ES-I3 (cell line): ENCODE measurements at regions not wholly inside any gene's neighbourhood (a gene's known extent, or its start where the extent isn't known, plus 50 kb on each side); places are given as distances from the start of the nearest gene placed in this dataset.
"Not testable (repeated sequence)": the region's sequence is repeated elsewhere in the genome, so short reads cannot be mapped to it uniquely, and the experiment has no call there.

ENCODE experiments used
- H3K36me3 ChIP-seq: 2 replicates; pipeline ENCODE4 v1.6.1; 2013; ENCODE audit warnings: mild to moderate bottlenecking, low read length, control low read depth, moderate library complexity; ENCODE audit not compliant: insufficient read depth
- H3K4me1 ChIP-seq: 2 replicates; pipeline ENCODE4 v1.6.1; 2013; ENCODE audit warnings: mild to moderate bottlenecking, control low read depth, low read length; ENCODE audit not compliant: insufficient read depth
- H3K9ac ChIP-seq: 2 replicates; pipeline ENCODE4 v1.6.1; 2013; ENCODE audit warnings: low read depth, mild to moderate bottlenecking, low read length, moderate library complexity
- H3K9me3 ChIP-seq: 2 replicates; pipeline ENCODE4 v1.6.1; 2013; ENCODE audit warnings: mild to moderate bottlenecking, low read length, moderate library complexity; ENCODE audit not compliant: control insufficient read depth, insufficient read depth

DNA sequence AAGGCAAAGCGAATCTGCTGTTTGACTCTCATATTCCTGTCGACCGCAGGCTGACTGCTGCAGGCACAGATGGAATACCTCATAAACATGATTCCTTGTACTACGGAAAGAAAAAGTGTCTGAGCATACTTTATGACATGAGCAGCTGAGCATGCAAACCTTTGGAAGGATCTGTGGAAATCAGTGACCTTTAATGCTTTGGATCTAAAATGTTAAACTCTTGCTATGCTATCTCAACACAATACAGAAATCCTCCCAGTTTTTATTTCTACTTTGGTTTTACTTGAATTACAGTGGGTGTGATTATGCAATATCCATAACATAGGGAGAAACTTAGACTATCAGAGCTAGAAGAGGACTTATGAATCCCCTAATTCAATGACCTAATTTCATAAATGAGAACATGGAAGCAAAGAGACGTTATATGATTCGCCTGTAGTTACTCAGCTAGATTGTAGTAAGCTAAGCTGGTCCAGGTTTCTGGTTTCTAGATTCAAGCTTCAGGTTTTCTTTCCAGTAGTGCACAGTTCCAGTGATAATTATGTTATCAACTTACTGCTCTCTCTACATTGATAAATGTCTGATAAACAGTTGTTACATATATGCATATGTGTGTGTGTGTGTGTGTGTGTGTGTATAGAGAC lies 127.6 kb upstream of the GBE1 start:
- Histone ChIP-seq H3K4me1 (peaks cover 7% of the 10 kb centered on the region), H3K9me3 (no peaks in the 10 kb centered on the region; the same call in 1 of the 2 replicates), H3K9ac (no peak overlapping the region), H3K36me3 (no peaks in the 10 kb centered on the region)

DNA sequence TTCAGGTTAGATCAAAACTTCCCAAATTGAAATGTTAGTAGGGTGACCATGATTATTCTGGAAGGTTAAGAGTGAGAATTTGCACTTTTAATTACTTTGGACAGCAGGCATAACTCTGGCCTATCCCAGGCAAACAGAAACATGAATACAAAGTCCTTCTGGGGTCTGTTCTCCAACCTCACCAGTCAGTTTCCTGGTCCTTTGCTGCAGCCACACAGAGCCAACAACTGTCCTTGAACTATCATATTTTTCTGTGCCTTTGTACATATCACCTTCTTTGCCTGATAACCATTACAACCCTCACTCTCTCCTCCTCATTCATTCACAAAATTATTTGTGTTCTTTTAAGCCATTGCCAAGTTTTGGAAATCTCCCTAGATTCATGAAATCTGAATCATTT lies 126.0 kb upstream of the GBE1 start:
- Histone ChIP-seq H3K4me1 (peaks cover 7% of the 10 kb centered on the region), H3K9ac (no peak overlapping the region), H3K9me3 (no peaks in the 10 kb centered on the region), H3K36me3 (no peaks in the 10 kb centered on the region)

DNA sequence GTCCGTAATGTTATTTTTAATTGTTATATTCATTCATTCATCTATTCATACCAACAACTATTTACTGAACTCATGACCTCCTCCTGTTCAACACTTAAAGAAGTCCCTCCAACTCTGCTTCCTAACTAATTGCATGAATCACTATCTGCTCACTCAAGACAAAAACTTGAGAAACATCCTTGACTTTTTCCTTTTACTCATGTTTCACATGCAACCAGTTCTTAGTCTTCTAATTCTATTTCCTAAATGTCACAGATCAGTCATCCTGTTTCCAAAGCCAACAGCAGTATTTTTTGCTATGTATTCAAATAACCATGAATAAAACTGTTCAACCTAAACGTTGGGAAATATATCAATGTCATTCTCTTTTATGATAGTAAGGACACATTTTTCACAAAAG lies 124.6 kb upstream of the GBE1 start:
- H3K9ac ChIP-seq = no peak overlapping the region
- H3K9me3 ChIP-seq = no peaks in the 10 kb centered on the region
- H3K36me3 ChIP-seq = no peaks in the 10 kb centered on the region
- peaks cover 4% of the 10 kb centered on the region for H3K4me1 ChIP-seq

DNA sequence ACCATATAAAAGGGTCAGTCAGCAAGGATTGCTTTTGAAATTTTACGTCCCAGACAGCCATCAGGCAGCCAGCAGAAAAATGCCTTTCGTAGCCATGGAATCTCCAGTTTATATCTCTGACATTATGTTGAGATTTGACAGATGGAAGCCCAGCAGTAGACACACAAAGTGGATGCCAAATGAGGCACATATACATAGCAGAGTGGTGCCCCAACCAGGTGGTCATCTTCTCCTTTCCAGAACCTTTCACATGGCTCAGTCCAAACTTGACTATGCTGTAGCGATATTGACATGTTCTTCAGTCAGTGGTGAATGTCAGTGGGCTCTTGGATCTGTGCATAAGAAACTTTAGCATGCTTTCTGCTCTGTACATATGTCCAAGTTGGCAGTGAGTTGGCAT lies 123.3 kb upstream of the GBE1 start:
- H3K9ac ChIP-seq = no peak overlapping the region
- H3K36me3 ChIP-seq = no peaks in the 10 kb centered on the region
- H3K9me3 ChIP-seq = no peaks in the 10 kb centered on the region
- no peaks in the 10 kb centered on the region for H3K4me1 ChIP-seq

DNA sequence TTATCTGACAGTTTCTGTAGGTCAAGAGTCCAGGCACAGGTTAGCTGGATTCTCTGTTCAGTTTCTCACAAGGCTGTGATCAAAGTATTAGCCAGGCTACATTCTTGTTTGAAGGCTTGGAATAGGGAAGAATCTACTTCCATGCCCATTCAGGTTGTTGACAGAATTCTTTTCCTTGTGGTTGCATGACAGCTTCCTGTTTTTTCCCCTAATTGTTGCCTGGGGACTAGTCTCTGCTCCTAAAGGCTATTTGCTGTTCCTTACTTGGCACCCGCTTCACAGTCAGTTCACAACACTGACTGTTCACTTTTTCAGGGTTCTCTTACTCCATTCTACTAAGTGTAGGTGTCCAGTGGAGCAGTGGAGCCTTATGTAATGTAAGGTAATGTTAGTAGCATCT lies 115.4 kb upstream of the GBE1 start:
- H3K36me3 ChIP-seq = no peaks in the 10 kb centered on the region
- no peak overlapping the region for H3K9ac ChIP-seq
- no peaks in the 10 kb centered on the region for H3K4me1 ChIP-seq
- H3K9me3 ChIP-seq = peaks cover 11% of the 10 kb centered on the region

DNA sequence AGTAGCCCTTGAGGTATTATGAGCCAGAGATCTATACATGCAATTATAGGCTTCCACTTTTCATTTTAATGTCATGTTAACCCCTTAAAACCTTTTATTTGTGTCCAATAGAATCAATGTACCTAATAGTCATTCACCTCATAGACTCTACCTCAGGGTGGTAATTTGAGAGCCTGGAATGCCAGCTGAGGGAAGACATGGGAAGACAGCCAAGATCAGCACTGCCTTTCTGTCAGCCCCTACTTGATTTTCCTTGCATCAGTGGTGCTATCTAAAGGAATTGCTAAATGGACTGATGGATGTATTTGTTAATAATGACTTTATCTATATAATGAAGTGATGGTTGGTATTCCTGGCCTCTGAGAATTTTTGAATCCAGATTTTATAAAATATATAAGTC lies 113.3 kb upstream of the GBE1 start:
- peaks cover 11% of the 10 kb centered on the region for H3K9me3 ChIP-seq
- H3K9ac ChIP-seq = no peak overlapping the region
- no peaks in the 10 kb centered on the region for H3K4me1 ChIP-seq
- H3K36me3 ChIP-seq = no peaks in the 10 kb centered on the region

DNA sequence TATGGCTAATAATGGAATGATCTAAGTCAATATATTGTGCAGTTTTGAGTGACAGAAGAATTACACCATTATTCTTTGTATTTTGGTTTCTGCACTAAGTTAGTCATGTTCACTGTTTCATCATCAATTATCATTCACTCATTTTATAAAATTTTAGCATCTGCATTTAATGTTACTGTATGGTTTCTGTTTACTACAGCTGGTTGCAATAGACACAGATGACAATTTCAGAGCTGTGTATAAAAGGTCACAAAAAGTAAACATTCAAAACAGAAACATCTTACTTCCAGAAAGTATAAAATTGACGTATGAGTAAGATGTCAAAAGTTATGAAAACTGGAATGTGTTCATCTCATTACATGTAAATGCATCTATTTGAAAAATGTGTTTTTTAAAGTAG lies 111.1 kb upstream of the GBE1 start:
- Histone ChIP-seq H3K36me3 (no peaks in the 10 kb centered on the region), H3K9ac (no peak overlapping the region), H3K9me3 (peaks cover 5% of the 10 kb centered on the region)

DNA sequence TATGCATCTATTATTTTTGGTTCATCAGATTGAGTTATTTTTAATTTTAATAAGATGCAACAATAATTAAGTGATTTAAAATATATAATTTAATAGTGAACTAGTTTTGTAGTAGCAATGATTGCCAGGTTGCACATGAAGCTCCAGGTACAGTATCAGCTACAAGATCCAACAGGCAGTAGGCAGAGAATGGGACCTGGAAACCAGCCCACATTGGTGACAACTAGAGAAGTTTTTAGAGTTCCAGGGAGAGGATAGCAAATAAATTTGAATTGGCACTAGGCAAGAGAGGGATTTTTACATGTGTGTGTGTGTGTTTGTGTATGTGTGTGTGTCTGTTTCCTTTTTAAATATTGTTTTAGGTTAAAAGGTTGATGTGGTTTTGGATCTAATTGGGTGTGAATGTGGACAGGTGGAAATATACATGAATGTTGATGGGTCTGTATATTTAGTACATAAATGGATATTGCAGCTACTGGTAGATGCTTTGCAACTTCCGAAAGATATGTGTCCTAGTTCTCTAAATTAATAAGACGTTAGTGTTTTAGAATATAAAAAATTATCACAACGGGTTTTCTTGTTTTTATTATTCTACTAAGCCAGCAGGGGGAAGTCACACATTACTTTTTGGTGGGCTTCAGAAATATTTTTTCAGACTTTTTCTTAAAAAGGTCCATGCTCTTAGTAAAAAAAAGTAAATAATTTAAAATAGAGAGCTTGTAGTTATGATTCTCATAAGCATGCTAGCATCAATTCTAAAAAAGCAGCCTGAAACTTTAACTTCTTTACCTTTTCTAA lies 110.1 kb upstream of the GBE1 start:
- Histone ChIP-seq H3K9me3 (peaks cover 3% of the 10 kb centered on the region; the same call in 1 of the 2 replicates), H3K36me3 (no peaks in the 10 kb centered on the region), H3K4me1 (no peaks in the 10 kb centered on the region), H3K9ac (no peak overlapping the region)

More for the DNA sequence above, 111.1 kb upstream of the GBE1 start:
- H3K4me1 ChIP-seq = no peaks in the 10 kb centered on the region

DNA sequence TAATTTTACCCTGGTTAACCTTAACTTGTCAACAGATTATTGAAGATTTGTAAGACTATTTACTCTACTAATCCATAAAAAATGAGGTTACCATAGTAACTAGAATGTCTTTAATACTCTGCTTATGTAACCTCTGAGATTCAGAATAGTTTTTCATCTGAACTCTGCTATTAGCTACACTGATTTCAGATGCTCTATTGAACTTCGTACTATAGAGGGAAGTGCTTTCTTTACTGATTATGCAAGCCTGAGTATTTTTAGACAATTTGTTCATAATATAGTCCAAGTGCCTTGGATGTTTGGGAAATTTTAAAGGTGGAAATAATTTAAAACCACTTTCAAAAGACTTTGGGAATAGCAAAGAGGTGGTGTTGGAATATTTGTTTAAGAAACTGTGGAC lies 107.9 kb upstream of the GBE1 start:
- Histone ChIP-seq H3K36me3 (no peaks in the 10 kb centered on the region), H3K9ac (no peak overlapping the region), H3K9me3 (no peaks in the 10 kb centered on the region), H3K4me1 (no peaks in the 10 kb centered on the region)

DNA sequence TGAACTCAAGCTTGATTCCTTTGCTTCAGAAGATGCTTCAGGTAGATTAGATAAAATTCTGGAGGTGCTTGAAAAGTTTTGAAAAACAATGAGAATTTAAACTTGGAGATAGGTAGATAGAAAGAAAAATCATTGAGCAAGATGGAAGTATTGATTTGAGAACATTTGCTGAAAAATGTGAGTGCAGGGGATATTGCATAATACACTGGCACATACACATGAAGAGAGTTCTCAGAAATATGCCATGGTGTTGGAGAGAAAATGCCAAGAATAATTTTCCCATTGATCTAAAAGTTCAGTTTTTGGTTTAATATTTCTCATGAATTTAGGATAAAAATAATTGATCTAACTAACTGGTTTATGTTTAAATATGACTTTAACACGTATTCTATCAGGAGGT lies 107.2 kb upstream of the GBE1 start:
- H3K4me1 ChIP-seq = no peaks in the 10 kb centered on the region; the same call in 1 of the 2 replicates
- H3K36me3 ChIP-seq = no peaks in the 10 kb centered on the region
- H3K9me3 ChIP-seq = no peaks in the 10 kb centered on the region

DNA sequence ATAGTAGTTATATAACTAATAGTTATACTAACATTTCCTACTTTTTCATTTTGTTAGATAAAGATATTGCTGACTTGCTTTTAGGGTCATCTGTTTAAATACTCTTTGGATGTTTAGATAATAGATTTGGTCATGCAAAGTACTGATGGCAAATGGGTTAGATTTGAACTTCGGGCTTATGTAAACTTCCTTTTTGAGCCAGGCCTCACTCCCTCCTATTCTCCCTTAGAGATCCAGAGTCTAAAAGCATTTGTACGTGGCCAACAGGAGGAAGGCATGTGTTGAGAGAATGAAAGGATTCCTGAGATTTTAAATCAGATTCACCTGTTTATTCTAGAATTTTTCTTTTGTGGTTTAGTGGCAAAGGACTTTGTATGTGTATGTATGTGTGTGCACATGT lies 106.4 kb upstream of the GBE1 start:
- Histone ChIP-seq H3K36me3 (no peaks in the 10 kb centered on the region), H3K9me3 (no peaks in the 10 kb centered on the region), H3K4me1 (no peaks in the 10 kb centered on the region; the same call in 1 of the 2 replicates), H3K9ac (no peak overlapping the region)

More for the DNA sequence above, 107.2 kb upstream of the GBE1 start:
- H3K9ac ChIP-seq = no peak overlapping the region

DNA sequence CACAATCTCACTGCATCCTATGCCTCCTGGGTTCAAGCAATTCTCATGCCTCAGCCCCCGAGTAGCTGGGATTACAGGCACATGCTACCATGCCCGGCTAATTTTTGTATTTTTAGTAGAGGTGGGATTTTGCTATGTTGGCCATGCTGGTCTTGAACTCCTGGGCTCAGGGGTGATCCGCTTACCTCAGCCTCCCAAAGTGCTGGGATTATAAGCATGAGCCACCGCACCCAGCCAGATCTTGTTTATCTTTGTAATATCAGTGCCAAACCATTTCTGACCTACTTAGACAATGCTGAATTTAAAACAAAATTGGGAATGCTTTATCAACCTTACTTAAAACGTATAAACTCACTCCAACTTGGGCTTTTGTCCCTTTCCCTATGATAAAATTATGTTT lies 103.7 kb upstream of the GBE1 start:
- not testable (repeated sequence) for H3K4me1 ChIP-seq, H3K9ac ChIP-seq, H3K36me3 ChIP-seq, H3K9me3 ChIP-seq

DNA sequence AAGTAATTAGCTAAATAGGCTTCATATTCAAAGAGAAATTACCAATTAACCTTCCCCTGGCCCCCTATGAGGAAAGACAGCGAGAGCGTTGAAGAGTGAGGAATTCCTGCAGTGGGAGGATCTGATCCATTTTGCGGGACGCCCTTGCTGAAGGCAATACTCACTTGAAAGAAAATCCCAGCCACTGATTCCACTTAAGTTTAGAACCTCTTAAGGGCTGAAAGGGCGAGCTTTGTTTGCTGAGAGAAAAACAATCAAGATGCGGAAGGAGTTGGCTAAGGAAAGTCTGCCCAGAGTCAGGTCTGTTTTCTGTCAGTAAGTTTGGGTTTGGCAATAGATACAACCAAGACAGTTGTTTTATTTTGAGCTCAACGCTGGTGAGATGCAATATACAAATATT lies 102.8 kb upstream of the GBE1 start:
- Histone ChIP-seq H3K4me1 (no peaks in the 10 kb centered on the region; the same call in 1 of the 2 replicates), H3K36me3 (no peaks in the 10 kb centered on the region)

DNA sequence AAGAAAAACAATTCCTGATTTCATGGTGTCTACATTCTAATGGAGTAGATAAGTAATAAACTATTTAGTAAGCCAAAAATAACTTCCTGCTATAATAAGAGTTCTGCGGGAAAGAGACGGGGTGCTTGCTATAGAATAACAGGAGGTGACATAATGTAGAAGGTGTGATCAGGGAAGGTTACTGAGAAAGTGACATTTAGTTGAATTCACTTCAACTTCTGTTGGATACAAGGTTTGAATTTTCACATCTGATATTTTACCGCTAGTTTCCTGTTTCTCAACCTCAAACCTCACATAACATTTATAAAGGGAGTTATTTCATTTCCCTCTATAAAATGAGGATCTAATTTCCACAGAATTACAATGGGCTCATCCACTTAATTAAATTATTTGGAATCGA lies 102.3 kb upstream of the GBE1 start:
- H3K36me3 ChIP-seq = no peaks in the 10 kb centered on the region
- H3K4me1 ChIP-seq = no peaks in the 10 kb centered on the region; the same call in 1 of the 2 replicates
- no peak overlapping the region for H3K9ac ChIP-seq
- H3K9me3 ChIP-seq = no peaks in the 10 kb centered on the region

More for the DNA sequence above, 102.8 kb upstream of the GBE1 start:
- Histone ChIP-seq H3K9me3 (no peaks in the 10 kb centered on the region), H3K9ac (no peak overlapping the region)

DNA sequence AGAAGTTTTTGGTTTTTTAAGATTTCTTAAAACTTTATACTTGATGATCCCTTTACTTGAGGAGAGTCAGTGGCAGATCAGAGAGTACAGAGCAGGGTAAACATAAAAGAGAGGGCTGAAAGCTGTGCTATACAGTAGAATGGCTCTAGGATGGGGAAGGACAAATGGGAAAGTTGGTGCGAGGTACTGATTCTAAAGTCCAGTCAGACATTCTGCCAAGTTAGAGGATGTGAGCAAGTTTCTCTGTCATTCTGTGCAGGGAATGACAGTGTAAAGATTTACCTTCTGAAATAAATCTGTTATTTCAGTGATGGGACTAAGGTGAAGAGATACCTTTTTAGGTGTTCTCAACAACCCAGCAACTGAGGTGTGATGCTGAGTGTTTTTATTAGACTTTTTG lies 100.1 kb upstream of the GBE1 start:
- Histone ChIP-seq H3K36me3 (no peaks in the 10 kb centered on the region), H3K4me1 (no peaks in the 10 kb centered on the region; the same call in 1 of the 2 replicates), H3K9ac (no peak overlapping the region), H3K9me3 (no peaks in the 10 kb centered on the region)
